ENCODE measurements at regions not wholly inside any gene's neighbourhood (a gene's known extent, or its start where the extent isn't known, plus 50 kb on each side); places are given as distances from the start of the nearest gene placed in this dataset.

GRCh38 chr12:107931761-107932160 lies 157.3 kb downstream of the ASCL4 start:
- no peak for DNase-seq (ENCODE audit: low spot score)
- 57% methylated on average over 5 of the region's 5 CpGs for WGBS
- Histone ChIP-seq H3K27me3 (ENCODE audit: control insufficient read depth in 4 of 4, insufficient read depth in 4 of 4, low read length in 3 of 4) (peaks cover 0 to 18% (median 2%) of the 10 kb centered on the region in 4 donors), H3K9me3 (ENCODE audit: control insufficient read depth in 4 of 4, low read length in 3 of 4) (no peaks in the 10 kb centered on the region), H3K4me1 (ENCODE audit: control insufficient read depth in 4 of 4, insufficient read depth in 4 of 4, low read length in 3 of 4) (no peaks in the 10 kb centered on the region), H3K36me3 (ENCODE audit: control insufficient read depth in 4 of 4, insufficient read depth in 3 of 4, low read depth in 1 of 4, low read length in 3 of 4) (no peaks in the 10 kb centered on the region), H3K4me3 (ENCODE audit: low read depth in 1 of 3, low read length in 3 of 3) (no peak overlapping the region), H3K27ac (ENCODE audit: low read depth in 1 of 2, low read length in 2 of 2) (no peak overlapping the region), H3K9ac (ENCODE audit: low read depth in 1 of 2, low read length in 2 of 2) (no peak overlapping the region)
- TF ChIP-seq, protein P1, sequence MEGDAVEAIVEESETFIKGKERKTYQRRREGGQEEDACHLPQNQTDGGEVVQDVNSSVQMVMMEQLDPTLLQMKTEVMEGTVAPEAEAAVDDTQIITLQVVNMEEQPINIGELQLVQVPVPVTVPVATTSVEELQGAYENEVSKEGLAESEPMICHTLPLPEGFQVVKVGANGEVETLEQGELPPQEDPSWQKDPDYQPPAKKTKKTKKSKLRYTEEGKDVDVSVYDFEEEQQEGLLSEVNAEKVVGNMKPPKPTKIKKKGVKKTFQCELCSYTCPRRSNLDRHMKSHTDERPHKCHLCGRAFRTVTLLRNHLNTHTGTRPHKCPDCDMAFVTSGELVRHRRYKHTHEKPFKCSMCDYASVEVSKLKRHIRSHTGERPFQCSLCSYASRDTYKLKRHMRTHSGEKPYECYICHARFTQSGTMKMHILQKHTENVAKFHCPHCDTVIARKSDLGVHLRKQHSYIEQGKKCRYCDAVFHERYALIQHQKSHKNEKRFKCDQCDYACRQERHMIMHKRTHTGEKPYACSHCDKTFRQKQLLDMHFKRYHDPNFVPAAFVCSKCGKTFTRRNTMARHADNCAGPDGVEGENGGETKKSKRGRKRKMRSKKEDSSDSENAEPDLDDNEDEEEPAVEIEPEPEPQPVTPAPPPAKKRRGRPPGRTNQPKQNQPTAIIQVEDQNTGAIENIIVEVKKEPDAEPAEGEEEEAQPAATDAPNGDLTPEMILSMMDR (IDR thresholded peaks at IDR 0.05; ENCODE audit: low read depth, low read length, missing input control), result no peak
- TF ChIP-seq JUND (IDR thresholded peaks at IDR 0.05) (no peak), NR2F2 (IDR thresholded peaks at IDR 0.05) (no peak), GABPA (IDR thresholded peaks at IDR 0.05 in 1 of 2, conservative IDR thresholded peaks at IDR 0.05 in 1 of 2) (no peak), ZBTB33 (IDR thresholded peaks at IDR 0.05) (no peak), FOXA2 (IDR thresholded peaks at IDR 0.05) (no peak), SP1 (IDR thresholded peaks at IDR 0.05) (no peak), TAF1 (conservative IDR thresholded peaks at IDR 0.05) (no peak), RXRA (IDR thresholded peaks at IDR 0.05) (no peak), RAD21 (IDR thresholded peaks at IDR 0.05) (no peak), HNF4G (IDR thresholded peaks at IDR 0.05) (no peak), EGR1 (IDR thresholded peaks at IDR 0.05; ENCODE audit: low read depth in 2 of 2) (no peak), ATF3 (IDR thresholded peaks at IDR 0.05) (no peak)
- TF ChIP-seq, protein P2, sequence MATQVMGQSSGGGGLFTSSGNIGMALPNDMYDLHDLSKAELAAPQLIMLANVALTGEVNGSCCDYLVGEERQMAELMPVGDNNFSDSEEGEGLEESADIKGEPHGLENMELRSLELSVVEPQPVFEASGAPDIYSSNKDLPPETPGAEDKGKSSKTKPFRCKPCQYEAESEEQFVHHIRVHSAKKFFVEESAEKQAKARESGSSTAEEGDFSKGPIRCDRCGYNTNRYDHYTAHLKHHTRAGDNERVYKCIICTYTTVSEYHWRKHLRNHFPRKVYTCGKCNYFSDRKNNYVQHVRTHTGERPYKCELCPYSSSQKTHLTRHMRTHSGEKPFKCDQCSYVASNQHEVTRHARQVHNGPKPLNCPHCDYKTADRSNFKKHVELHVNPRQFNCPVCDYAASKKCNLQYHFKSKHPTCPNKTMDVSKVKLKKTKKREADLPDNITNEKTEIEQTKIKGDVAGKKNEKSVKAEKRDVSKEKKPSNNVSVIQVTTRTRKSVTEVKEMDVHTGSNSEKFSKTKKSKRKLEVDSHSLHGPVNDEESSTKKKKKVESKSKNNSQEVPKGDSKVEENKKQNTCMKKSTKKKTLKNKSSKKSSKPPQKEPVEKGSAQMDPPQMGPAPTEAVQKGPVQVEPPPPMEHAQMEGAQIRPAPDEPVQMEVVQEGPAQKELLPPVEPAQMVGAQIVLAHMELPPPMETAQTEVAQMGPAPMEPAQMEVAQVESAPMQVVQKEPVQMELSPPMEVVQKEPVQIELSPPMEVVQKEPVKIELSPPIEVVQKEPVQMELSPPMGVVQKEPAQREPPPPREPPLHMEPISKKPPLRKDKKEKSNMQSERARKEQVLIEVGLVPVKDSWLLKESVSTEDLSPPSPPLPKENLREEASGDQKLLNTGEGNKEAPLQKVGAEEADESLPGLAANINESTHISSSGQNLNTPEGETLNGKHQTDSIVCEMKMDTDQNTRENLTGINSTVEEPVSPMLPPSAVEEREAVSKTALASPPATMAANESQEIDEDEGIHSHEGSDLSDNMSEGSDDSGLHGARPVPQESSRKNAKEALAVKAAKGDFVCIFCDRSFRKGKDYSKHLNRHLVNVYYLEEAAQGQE (IDR thresholded peaks at IDR 0.05), result no peak
- TF ChIP-seq, protein P3, sequence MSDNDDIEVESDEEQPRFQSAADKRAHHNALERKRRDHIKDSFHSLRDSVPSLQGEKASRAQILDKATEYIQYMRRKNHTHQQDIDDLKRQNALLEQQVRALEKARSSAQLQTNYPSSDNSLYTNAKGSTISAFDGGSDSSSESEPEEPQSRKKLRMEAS (IDR thresholded peaks at IDR 0.05), result no peak

DNA sequence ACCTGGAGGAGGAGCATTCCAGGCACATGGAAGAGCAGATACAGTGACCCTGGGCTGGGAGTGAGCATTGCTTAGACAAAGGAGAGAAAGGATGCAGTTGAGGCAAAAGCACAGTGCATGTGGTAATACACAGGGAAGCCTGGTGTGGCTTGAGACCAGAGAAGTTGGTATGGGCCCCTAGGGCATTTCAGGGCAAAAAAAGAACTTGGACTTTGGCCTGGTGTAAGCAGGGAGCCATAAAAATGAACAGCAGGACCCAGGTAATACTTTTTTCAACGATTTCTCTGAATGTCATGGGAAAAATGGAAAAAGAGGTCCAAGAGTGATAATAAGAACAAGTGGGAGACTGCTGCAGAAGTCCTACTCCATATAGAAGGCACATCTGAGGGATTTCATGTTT lies 163.9 kb downstream of the ASCL4 start:
- peaks cover 0 to 2% (median 0%) of the 10 kb centered on the region in 4 donors for H3K27me3 ChIP-seq (ENCODE audit: control insufficient read depth in 4 of 4, insufficient read depth in 4 of 4, low read length in 3 of 4)
- no peak for TF ChIP-seq NR2F2 (IDR thresholded peaks at IDR 0.05)
- no peak for TF ChIP-seq EGR1 (IDR thresholded peaks at IDR 0.05; ENCODE audit: low read depth in 2 of 2)
- no peak for TF ChIP-seq HNF4A (conservative IDR thresholded peaks at IDR 0.05)
- TF ChIP-seq, protein P1 (IDR thresholded peaks at IDR 0.05; ENCODE audit: low read depth, low read length, missing input control), result no peak
- TF ChIP-seq RXRA (IDR thresholded peaks at IDR 0.05), result no peak
- TF ChIP-seq SP1 (IDR thresholded peaks at IDR 0.05), result no peak
- TF ChIP-seq HNF4G (IDR thresholded peaks at IDR 0.05), result no peak
- TF ChIP-seq, protein P2 (IDR thresholded peaks at IDR 0.05), result no peak
- TF ChIP-seq, protein P3 (IDR thresholded peaks at IDR 0.05), result no peak
- no peak for TF ChIP-seq FOXA1 (IDR thresholded peaks at IDR 0.05)

More for the DNA sequence above, 163.9 kb downstream of the ASCL4 start:
- H3K9me3 ChIP-seq (ENCODE audit: control insufficient read depth in 4 of 4, low read length in 3 of 4), result peaks cover 0 to 6% (median under 1%) of the 10 kb centered on the region in 4 donors
- no peaks in the 10 kb centered on the region for H3K36me3 ChIP-seq (ENCODE audit: control insufficient read depth in 4 of 4, insufficient read depth in 3 of 4, low read depth in 1 of 4, low read length in 3 of 4)
- no peaks in the 10 kb centered on the region for H3K4me1 ChIP-seq (ENCODE audit: control insufficient read depth in 4 of 4, insufficient read depth in 4 of 4, low read length in 3 of 4)
- DNase-seq (ENCODE audit: low spot score), result no peak
- H3K9ac ChIP-seq (ENCODE audit: low read depth in 1 of 2, low read length in 2 of 2), result no peak overlapping the region
- no peak overlapping the region for H3K27ac ChIP-seq (ENCODE audit: low read depth in 1 of 2, low read length in 2 of 2)
- no peak overlapping the region for H3K4me3 ChIP-seq (ENCODE audit: low read depth in 1 of 3, low read length in 3 of 3)
- WGBS, result 54% methylated on average over 1 of the region's 1 CpG
